GM18520 (cell line): ENCODE measurements at regions not wholly inside any gene's neighbourhood (a gene's known extent, or its start where the extent isn't known, plus 50 kb on each side); places are given as distances from the start of the nearest gene placed in this dataset.

ENCODE experiments used
- ATAC-seq: cut with Tn5 transposase; IDR thresholded peaks from one replicate; pipeline ENCODE4 v1.9.1; 2021; ENCODE audit not compliant: unreplicated experiment

GRCh38 chr13:34103854-34104253, 285.9 kb downstream of the RFC3 start:
- ATAC-seq, result no peak

- ATAC-seq, result no peak
These were observed 286.9 kb downstream of the RFC3 start for GRCh38 chr13:34104853-34105252.

GRCh38 chr13:34107806-34108205, 289.9 kb downstream of the RFC3 start:
- no peak for ATAC-seq

- ATAC-seq, result no peak
These were observed 290.5 kb downstream of the RFC3 start for GRCh38 chr13:34108410-34108809.

GRCh38 chr13:34114581-34114980, 296.6 kb downstream of the RFC3 start:
- ATAC-seq, result no peak

- no peak for ATAC-seq
These were observed 298.7 kb downstream of the RFC3 start for GRCh38 chr13:34116651-34117050.

GRCh38 chr13:34124666-34125306, 306.8 kb downstream of the RFC3 start:
- no peak for ATAC-seq

GRCh38 chr13:34127523-34127922, 309.6 kb downstream of the RFC3 start:
- ATAC-seq, result no peak

- ATAC-seq, result no peak
These were observed 310.7 kb downstream of the RFC3 start for GRCh38 chr13:34128661-34129060.

- no peak for ATAC-seq
These were observed 311.5 kb downstream of the RFC3 start for GRCh38 chr13:34129436-34129835.

GRCh38 chr13:34137200-34137599, 319.3 kb downstream of the RFC3 start:
- no peak for ATAC-seq

- no peak for ATAC-seq
These were observed 321.8 kb downstream of the RFC3 start for GRCh38 chr13:34139660-34140227.

- ATAC-seq, result no peak
These were observed 325.7 kb downstream of the RFC3 start for GRCh38 chr13:34143637-34144036.

- no peak for ATAC-seq
These were observed 326.2 kb downstream of the RFC3 start for GRCh38 chr13:34144142-34144541.

GRCh38 chr13:34145061-34145460, 327.1 kb downstream of the RFC3 start:
- no peak for ATAC-seq

GRCh38 chr13:34148359-34148758, 330.4 kb downstream of the RFC3 start:
- no peak for ATAC-seq

GRCh38 chr13:34151885-34152284, 333.9 kb downstream of the RFC3 start:
- ATAC-seq, result no peak

- ATAC-seq, result no peak
These were observed 334.5 kb downstream of the RFC3 start for GRCh38 chr13:34152409-34152808.

- ATAC-seq, result no peak
These were observed 335.0 kb downstream of the RFC3 start for GRCh38 chr13:34152996-34153395.

GRCh38 chr13:34153428-34154180, 335.7 kb downstream of the RFC3 start:
- no peak for ATAC-seq

GRCh38 chr13:34155931-34156607, 338.1 kb downstream of the RFC3 start:
- no peak for ATAC-seq
